OCI-LY1 (cell line): ENCODE measurements at regions not wholly inside any gene's neighbourhood (a gene's known extent, or its start where the extent isn't known, plus 50 kb on each side); places are given as distances from the start of the nearest gene placed in this dataset.

Experiments used
- H2AFZ ChIP-seq: fragments of 200-600 bp; sonication (generic), shearing (Covaris generic); 2 replicates; pipeline ENCODE4 v1.6.0; 2014; ENCODE audit warnings: antibody characterized with exemption, mild to moderate bottlenecking, low read length
- H3F3A ChIP-seq: fragments of 200-600 bp; sonication (generic), shearing (Covaris generic); 2 replicates; pipeline ENCODE4 v1.6.0; 2014; ENCODE audit warnings: mild to moderate bottlenecking, antibody characterized with exemption, low read length, moderate library complexity; ENCODE audit not compliant: insufficient read depth
- H3K27ac ChIP-seq: fragments of 200-600 bp; sonication (generic); 2 replicates; pipeline ENCODE4 v1.5.1; 2014; ENCODE audit warnings: low read length, mixed run types, mild to moderate bottlenecking, low read depth; ENCODE audit not compliant: poor library complexity, severe bottlenecking
- H3K27me3 ChIP-seq: fragments of 200-600 bp; sonication (generic); 2 replicates; pipeline ENCODE4 v1.6.0; 2014; ENCODE audit warnings: antibody characterized with exemption, mild to moderate bottlenecking, low read length, moderate library complexity; ENCODE audit not compliant: insufficient read depth
- H3K36me3 ChIP-seq: fragments of 200-600 bp; sonication (generic); 2 replicates; pipeline ENCODE4 v1.6.1; 2014; ENCODE audit warnings: mild to moderate bottlenecking, antibody characterized with exemption, low read length, moderate library complexity, mixed read lengths; ENCODE audit not compliant: insufficient read depth
- H3K4me1 ChIP-seq: fragments of 200-600 bp; sonication (generic); 2 replicates; pipeline ENCODE4 v1.5.1; 2014; ENCODE audit warnings: mild to moderate bottlenecking, low read length, moderate library complexity; ENCODE audit not compliant: insufficient read depth, severe bottlenecking
- H3K4me2 ChIP-seq: fragments of 200-600 bp; sonication (generic), shearing (Covaris generic); 2 replicates; pipeline ENCODE4 v1.6.1; 2014; ENCODE audit warnings: low read length
- H3K4me3 ChIP-seq: fragments of 200-600 bp; sonication (generic); 2 replicates; pipeline ENCODE4 v1.5.1; 2014; ENCODE audit warnings: low read length, low read depth, mild to moderate bottlenecking, mixed read lengths; ENCODE audit not compliant: poor library complexity, severe bottlenecking
- H3K79me2 ChIP-seq: fragments of 200-600 bp; shearing (Covaris generic); 2 replicates; pipeline ENCODE4 v1.6.1; 2016; ENCODE audit warnings: mixed run types, low read length, mixed read lengths; ENCODE audit not compliant: insufficient read depth
- H3K9ac ChIP-seq: fragments of 200-600 bp; sonication (generic), shearing (Covaris generic); 2 replicates; pipeline ENCODE4 v1.6.1; 2014; ENCODE audit warnings: mild to moderate bottlenecking, low read length, mixed read lengths
- H3K9me2 ChIP-seq: fragments of 200-600 bp; sonication (generic), shearing (Covaris generic); 2 replicates; pipeline ENCODE4 v1.6.1; 2014; ENCODE audit warnings: low read depth, mild to moderate bottlenecking, low read length, mixed read lengths
- H3K9me3 ChIP-seq: fragments of 200-600 bp; shearing (Covaris generic); 2 replicates; pipeline ENCODE4 v1.6.1; 2014; ENCODE audit warnings: low read length, mixed read lengths
- H4K20me1 ChIP-seq: fragments of 200-600 bp; sonication (generic), shearing (Covaris generic); 2 replicates; pipeline ENCODE4 v1.6.0; 2016; ENCODE audit warnings: mild to moderate bottlenecking, low read length; ENCODE audit not compliant: insufficient read depth
- CTCF ChIP-seq: fragments of 200-600 bp; sonication (generic), shearing (Covaris generic); IDR thresholded peaks from 2 replicates; pipeline ENCODE4 v1.5.1; 2017; ENCODE audit warnings: mild to moderate bottlenecking, antibody characterized with exemption, low read length, moderate library complexity, mixed read lengths
- EZH2 ChIP-seq: fragments of 200-600 bp; sonication (generic), shearing (Covaris generic); IDR thresholded peaks from 2 replicates; pipeline ENCODE4 v1.8.0; 2017; ENCODE audit warnings: borderline replicate concordance, mixed run types, mild to moderate bottlenecking, antibody characterized with exemption, low read length, moderate library complexity, mixed read lengths

GRCh38 chrX:34576864-34577263 lies 80.2 kb downstream of the TMEM47 start:
- H3K4me2 ChIP-seq: no peak overlapping the region
- no peak overlapping the region for H2AFZ ChIP-seq
- H3F3A ChIP-seq: no peaks in the 10 kb centered on the region
- no peaks in the 10 kb centered on the region for H3K9me3 ChIP-seq
- H3K4me1 ChIP-seq: no peaks in the 10 kb centered on the region
- H3K36me3 ChIP-seq: no peaks in the 10 kb centered on the region
- no peak overlapping the region for H3K9ac ChIP-seq
- no peaks in the 10 kb centered on the region for H3K9me2 ChIP-seq
- no peak overlapping the region for H3K4me3 ChIP-seq
- no peak overlapping the region for H3K27ac ChIP-seq
- no peaks in the 10 kb centered on the region for H4K20me1 ChIP-seq
- H3K79me2 ChIP-seq: no peaks in the 10 kb centered on the region
- H3K27me3 ChIP-seq: no peaks in the 10 kb centered on the region
- TF ChIP-seq EZH2 (no peak), CTCF (no peak)

- Histone ChIP-seq H3K4me1 (no peaks in the 10 kb centered on the region), H2AFZ (no peak overlapping the region), H3K27me3 (no peaks in the 10 kb centered on the region), H3K4me3 (no peak overlapping the region), H4K20me1 (no peaks in the 10 kb centered on the region), H3K36me3 (no peaks in the 10 kb centered on the region), H3K27ac (no peak overlapping the region), H3K4me2 (no peak overlapping the region), H3K9me2 (no peaks in the 10 kb centered on the region), H3K9ac (no peak overlapping the region), H3K9me3 (no peaks in the 10 kb centered on the region), H3K79me2 (no peaks in the 10 kb centered on the region), H3F3A (no peaks in the 10 kb centered on the region)
- no peak for TF ChIP-seq CTCF
- TF ChIP-seq EZH2: no peak
Measured at GRCh38 chrX:34565981-34566380, 91.1 kb downstream of the TMEM47 start.

GRCh38 chrX:34563804-34564203 lies 93.3 kb downstream of the TMEM47 start:
- H3F3A ChIP-seq: no peaks in the 10 kb centered on the region
- H3K9me2 ChIP-seq: no peaks in the 10 kb centered on the region
- no peak overlapping the region for H2AFZ ChIP-seq
- H3K27me3 ChIP-seq: no peaks in the 10 kb centered on the region
- no peak overlapping the region for H3K4me2 ChIP-seq
- no peak overlapping the region for H3K9ac ChIP-seq
- no peak overlapping the region for H3K27ac ChIP-seq
- no peaks in the 10 kb centered on the region for H3K79me2 ChIP-seq
- H3K9me3 ChIP-seq: no peaks in the 10 kb centered on the region
- no peaks in the 10 kb centered on the region for H3K4me1 ChIP-seq
- H3K36me3 ChIP-seq: no peaks in the 10 kb centered on the region
- TF ChIP-seq EZH2: no peak
- TF ChIP-seq CTCF: no peak
- no peaks in the 10 kb centered on the region for H4K20me1 ChIP-seq
- H3K4me3 ChIP-seq: no peak overlapping the region
